ENCODE measurements at regions not wholly inside any gene's neighbourhood (a gene's known extent, or its start where the extent isn't known, plus 50 kb on each side); places are given as distances from the start of the nearest gene placed in this dataset.

DNA sequence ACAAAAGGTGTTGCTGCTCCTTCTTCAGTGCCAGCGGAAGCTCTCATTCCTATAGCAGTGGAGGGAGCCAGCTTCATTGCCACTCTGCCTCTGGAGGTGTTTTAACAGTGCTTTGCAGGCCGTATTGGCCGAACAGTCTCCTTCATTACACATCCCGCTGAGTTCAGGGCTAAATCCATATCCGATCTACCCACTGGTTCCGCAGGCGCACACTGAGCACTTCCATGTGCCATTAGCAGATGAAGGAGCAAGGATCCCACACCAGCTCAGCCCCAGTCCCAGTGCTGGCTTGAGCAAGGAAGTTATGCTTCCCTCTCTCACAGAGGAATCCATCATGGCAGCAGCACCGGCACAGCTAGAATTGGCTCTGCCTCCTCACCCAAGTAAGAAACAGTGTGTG lies 121.2 kb upstream of the IRX2 start (continued):
- TF ChIP-seq, protein P1, sequence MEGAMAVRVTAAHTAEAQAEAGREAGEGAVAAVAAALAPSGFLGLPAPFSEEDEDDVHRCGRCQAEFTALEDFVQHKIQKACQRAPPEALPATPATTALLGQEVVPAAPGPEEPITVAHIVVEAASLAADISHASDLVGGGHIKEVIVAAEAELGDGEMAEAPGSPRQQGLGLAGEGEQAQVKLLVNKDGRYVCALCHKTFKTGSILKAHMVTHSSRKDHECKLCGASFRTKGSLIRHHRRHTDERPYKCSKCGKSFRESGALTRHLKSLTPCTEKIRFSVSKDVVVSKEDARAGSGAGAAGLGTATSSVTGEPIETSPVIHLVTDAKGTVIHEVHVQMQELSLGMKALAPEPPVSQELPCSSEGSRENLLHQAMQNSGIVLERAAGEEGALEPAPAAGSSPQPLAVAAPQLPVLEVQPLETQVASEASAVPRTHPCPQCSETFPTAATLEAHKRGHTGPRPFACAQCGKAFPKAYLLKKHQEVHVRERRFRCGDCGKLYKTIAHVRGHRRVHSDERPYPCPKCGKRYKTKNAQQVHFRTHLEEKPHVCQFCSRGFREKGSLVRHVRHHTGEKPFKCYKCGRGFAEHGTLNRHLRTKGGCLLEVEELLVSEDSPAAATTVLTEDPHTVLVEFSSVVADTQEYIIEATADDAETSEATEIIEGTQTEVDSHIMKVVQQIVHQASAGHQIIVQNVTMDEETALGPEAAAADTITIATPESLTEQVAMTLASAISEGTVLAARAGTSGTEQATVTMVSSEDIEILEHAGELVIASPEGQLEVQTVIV (CRISPR knock-in tag; IDR thresholded peaks at IDR 0.05; ENCODE audit: borderline replicate concordance) = no peak
- no peak for TF ChIP-seq IFI16 (CRISPR knock-in tag; IDR thresholded peaks at IDR 0.05)
- no peak for TF ChIP-seq RUNX1 (IDR thresholded peaks at IDR 0.05; ENCODE audit: low read depth)
- no peak for TF ChIP-seq RFX5 (IDR thresholded peaks at IDR 0.05; ENCODE audit: low read depth, low read length)
- TF ChIP-seq MTA3 (IDR thresholded peaks at IDR 0.05; ENCODE audit: borderline replicate concordance) = no peak
- TF ChIP-seq TSC22D4 (tag; IDR thresholded peaks at IDR 0.05) = no peak
- TF ChIP-seq ETV1 (tag; conservative IDR thresholded peaks at IDR 0.05; ENCODE audit: low read depth) = no peak
- TF ChIP-seq, protein P2, sequence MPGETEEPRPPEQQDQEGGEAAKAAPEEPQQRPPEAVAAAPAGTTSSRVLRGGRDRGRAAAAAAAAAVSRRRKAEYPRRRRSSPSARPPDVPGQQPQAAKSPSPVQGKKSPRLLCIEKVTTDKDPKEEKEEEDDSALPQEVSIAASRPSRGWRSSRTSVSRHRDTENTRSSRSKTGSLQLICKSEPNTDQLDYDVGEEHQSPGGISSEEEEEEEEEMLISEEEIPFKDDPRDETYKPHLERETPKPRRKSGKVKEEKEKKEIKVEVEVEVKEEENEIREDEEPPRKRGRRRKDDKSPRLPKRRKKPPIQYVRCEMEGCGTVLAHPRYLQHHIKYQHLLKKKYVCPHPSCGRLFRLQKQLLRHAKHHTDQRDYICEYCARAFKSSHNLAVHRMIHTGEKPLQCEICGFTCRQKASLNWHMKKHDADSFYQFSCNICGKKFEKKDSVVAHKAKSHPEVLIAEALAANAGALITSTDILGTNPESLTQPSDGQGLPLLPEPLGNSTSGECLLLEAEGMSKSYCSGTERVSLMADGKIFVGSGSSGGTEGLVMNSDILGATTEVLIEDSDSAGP (CRISPR knock-in tag; IDR thresholded peaks at IDR 0.05) = no peak

DNA sequence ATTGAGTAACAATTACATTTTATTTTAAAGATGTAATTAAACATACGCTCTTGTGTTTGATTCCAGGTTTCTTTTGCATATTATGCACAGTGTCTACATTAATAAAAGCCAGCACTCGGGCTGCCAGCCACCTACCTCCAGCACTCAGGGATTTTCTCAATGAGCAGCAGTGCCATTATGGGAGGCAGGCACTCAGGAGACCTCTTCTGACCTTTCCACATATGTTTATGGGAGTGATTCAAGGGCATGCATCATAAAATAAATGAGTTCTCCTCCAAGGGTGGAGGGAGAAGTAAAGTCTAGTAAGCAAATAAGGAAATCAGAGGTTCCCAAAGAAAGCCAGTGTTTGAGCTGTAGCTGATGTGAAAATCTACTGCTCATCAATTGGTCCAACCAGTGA lies 119.8 kb upstream of the IRX2 start:
- CTCF ChIA-PET (ENCODE audit: low intra/inter-chr PET ratio) = no interaction called here
- no TSS peak for BruUV-seq (replicated peaks)
- Histone ChIP-seq H3K36me3 (ENCODE audit: control insufficient read depth, insufficient read depth, low read length) (no peaks in the 10 kb centered on the region), H4K20me1 (replicated peaks; ENCODE audit: control insufficient read depth, insufficient read depth, low read length) (peaks cover 3% of the 10 kb centered on the region; the same call in 1 of the 2 replicates), H3K79me2 (ENCODE audit: control insufficient read depth, insufficient read depth, low read length) (no peaks in the 10 kb centered on the region), H3K27me3 (ENCODE audit: control insufficient read depth in 2 of 2, insufficient read depth in 2 of 2, low read length in 2 of 2) (peaks cover 8 to 25% of the 10 kb centered on the region in 2 experiments; a peak in 3 of 5 replicates), H3K9me1 (ENCODE audit: control insufficient read depth, insufficient read depth, low read length) (no peaks in the 10 kb centered on the region), H3K9me3 (replicated peaks; ENCODE audit: control insufficient read depth, insufficient read depth, low read depth, low read length) (no peaks in the 10 kb centered on the region), H3K27ac (ENCODE audit: extremely low read depth, low read depth, low read length) (no peak overlapping the region), H3K4me1 (replicated peaks in 1 of 2; ENCODE audit: control insufficient read depth in 2 of 2, insufficient read depth in 2 of 2, low read length in 2 of 2) (no peaks in the 10 kb centered on the region), H3K4me2 (ENCODE audit: insufficient read depth, low read length) (no peak overlapping the region), H3K4me3 (no peak overlapping the region), H3K9ac (ENCODE audit: insufficient read depth in 1 of 2, low read depth in 2 of 2, low read length in 2 of 2) (no peak overlapping the region), H2AFZ (ENCODE audit: low read depth, low read length) (no peak overlapping the region)
- in situ Hi-C loops (cut with MboI) (no loop called here), intact Hi-C loops (cut with micrococcal nuclease) (no loop called here)
- no peak for FAIRE-seq
- no peak for DNase-seq (ENCODE audit: extremely low read depth in 1 of 4, low spot score in 3 of 4)
- ATAC-seq = no peak
- WGBS (ENCODE audit: insufficient coverage, low coverage, missing lambda C conversion rate) = 0% methylated on average over 2 of the region's 2 CpGs
- POLR2A ChIA-PET = no interaction called here
- TF ChIP-seq ZNF316 (IDR thresholded peaks at IDR 0.05) = no peak
- TF ChIP-seq EHMT2 (IDR thresholded peaks at IDR 0.05) = no peak
- TF ChIP-seq PML (IDR thresholded peaks at IDR 0.05; ENCODE audit: low read length) = no peak
- TF ChIP-seq, protein P1 (CRISPR knock-in tag; IDR thresholded peaks at IDR 0.05; ENCODE audit: borderline replicate concordance) = no peak
- no peak for TF ChIP-seq ZNF143 (CRISPR knock-in tag; IDR thresholded peaks at IDR 0.05)
- no peak for TF ChIP-seq RBM25 (IDR thresholded peaks at IDR 0.05; ENCODE audit: low read depth, low read length, severe bottlenecking)
- no peak for TF ChIP-seq GATA2 (CRISPR knock-in tag; IDR thresholded peaks at IDR 0.05)
- no peak for TF ChIP-seq PRPF4 (IDR thresholded peaks at IDR 0.05; ENCODE audit: insufficient read depth, low read depth, low read length, poor library complexity, severe bottlenecking)
- TF ChIP-seq ZBTB8A (IDR thresholded peaks at IDR 0.05; ENCODE audit: partially characterized antibody) = no peak
- no peak for TF ChIP-seq TGIF2 (CRISPR knock-in tag; IDR thresholded peaks at IDR 0.05)
